ENCODE measurements at regions not wholly inside any gene's neighbourhood (a gene's known extent, or its start where the extent isn't known, plus 50 kb on each side); places are given as distances from the start of the nearest gene placed in this dataset.

- H3K4me1 ChIP-seq (ENCODE audit: insufficient read depth, low read length, severe bottlenecking) = no peaks in the 10 kb centered on the region
- H3K4me2 ChIP-seq (ENCODE audit: low read length) = no peak overlapping the region
- H3K9me2 ChIP-seq (ENCODE audit: low read depth, low read length) = no peaks in the 10 kb centered on the region
- no peaks in the 10 kb centered on the region for H3K9me3 ChIP-seq (ENCODE audit: low read length)
- no peak for TF ChIP-seq EZH2 (IDR thresholded peaks at IDR 0.05; ENCODE audit: borderline replicate concordance, low read length)
- no peak for TF ChIP-seq CTCF (IDR thresholded peaks at IDR 0.05; ENCODE audit: low read length)
- H3K9ac ChIP-seq (ENCODE audit: low read length) = no peak overlapping the region
- no peaks in the 10 kb centered on the region for H3K27me3 ChIP-seq (ENCODE audit: insufficient read depth, low read length)
- H3K27ac ChIP-seq (ENCODE audit: low read depth, low read length, poor library complexity, severe bottlenecking) = no peak overlapping the region
- no peaks in the 10 kb centered on the region for H4K20me1 ChIP-seq (ENCODE audit: insufficient read depth, low read length)
- no peaks in the 10 kb centered on the region for H3K36me3 ChIP-seq (ENCODE audit: insufficient read depth, low read length)
- no peak overlapping the region for H3K4me3 ChIP-seq (ENCODE audit: low read depth, low read length, poor library complexity, severe bottlenecking)
- H3F3A ChIP-seq (ENCODE audit: insufficient read depth, low read length) = no peaks in the 10 kb centered on the region
- H2AFZ ChIP-seq (ENCODE audit: low read length) = no peak overlapping the region
- H3K79me2 ChIP-seq (ENCODE audit: insufficient read depth, low read length) = no peaks in the 10 kb centered on the region
Measured at GRCh38 chr1:69413129-69413528, 154.6 kb upstream of the LRRC7 start.

GRCh38 chr1:69414574-69414973, 153.1 kb upstream of the LRRC7 start:
- TF ChIP-seq CTCF (IDR thresholded peaks at IDR 0.05; ENCODE audit: low read length) = no peak
- no peak for TF ChIP-seq EZH2 (IDR thresholded peaks at IDR 0.05; ENCODE audit: borderline replicate concordance, low read length)
- H3K27ac ChIP-seq (ENCODE audit: low read depth, low read length, poor library complexity, severe bottlenecking) = no peak overlapping the region
- no peak overlapping the region for H2AFZ ChIP-seq (ENCODE audit: low read length)
- no peak overlapping the region for H3K4me3 ChIP-seq (ENCODE audit: low read depth, low read length, poor library complexity, severe bottlenecking)
- H3K27me3 ChIP-seq (ENCODE audit: insufficient read depth, low read length) = no peaks in the 10 kb centered on the region
- H4K20me1 ChIP-seq (ENCODE audit: insufficient read depth, low read length) = no peaks in the 10 kb centered on the region
- no peaks in the 10 kb centered on the region for H3F3A ChIP-seq (ENCODE audit: insufficient read depth, low read length)
- H3K9me2 ChIP-seq (ENCODE audit: low read depth, low read length) = no peaks in the 10 kb centered on the region
- no peak overlapping the region for H3K4me2 ChIP-seq (ENCODE audit: low read length)
- H3K9ac ChIP-seq (ENCODE audit: low read length) = no peak overlapping the region
- H3K9me3 ChIP-seq (ENCODE audit: low read length) = no peaks in the 10 kb centered on the region
- no peaks in the 10 kb centered on the region for H3K79me2 ChIP-seq (ENCODE audit: insufficient read depth, low read length)
- H3K4me1 ChIP-seq (ENCODE audit: insufficient read depth, low read length, severe bottlenecking) = no peaks in the 10 kb centered on the region
- no peaks in the 10 kb centered on the region for H3K36me3 ChIP-seq (ENCODE audit: insufficient read depth, low read length)

DNA sequence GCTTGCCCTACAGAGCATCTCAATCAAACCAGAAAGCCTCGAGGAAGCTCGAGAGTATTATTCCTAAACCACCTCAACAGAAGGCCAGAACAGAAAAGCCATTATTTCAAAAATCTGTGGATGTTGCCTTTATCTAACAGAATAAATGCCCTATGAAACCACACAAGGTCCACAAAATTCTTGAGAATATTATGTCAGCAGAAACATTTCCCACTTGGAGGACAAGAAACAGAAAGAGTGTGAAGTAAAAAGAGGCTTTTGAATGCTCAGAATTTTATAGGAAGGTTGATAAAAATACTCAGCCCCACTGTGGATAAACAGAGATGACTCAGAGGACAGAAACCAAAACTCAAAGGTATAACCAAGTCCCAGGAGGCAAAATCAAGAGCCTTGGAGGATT, 146.4 kb upstream of the LRRC7 start:
- no peaks in the 10 kb centered on the region for H3K36me3 ChIP-seq (ENCODE audit: insufficient read depth, low read length)
- no peak overlapping the region for H3K4me3 ChIP-seq (ENCODE audit: low read depth, low read length, poor library complexity, severe bottlenecking)
- no peaks in the 10 kb centered on the region for H3F3A ChIP-seq (ENCODE audit: insufficient read depth, low read length)
- TF ChIP-seq EZH2 (IDR thresholded peaks at IDR 0.05; ENCODE audit: borderline replicate concordance, low read length) (no peak), CTCF (IDR thresholded peaks at IDR 0.05; ENCODE audit: low read length) (no peak)
- no peaks in the 10 kb centered on the region for H4K20me1 ChIP-seq (ENCODE audit: insufficient read depth, low read length)
- no peaks in the 10 kb centered on the region for H3K9me2 ChIP-seq (ENCODE audit: low read depth, low read length)
- H3K27ac ChIP-seq (ENCODE audit: low read depth, low read length, poor library complexity, severe bottlenecking) = no peak overlapping the region
- H3K4me2 ChIP-seq (ENCODE audit: low read length) = no peak overlapping the region
- H3K9ac ChIP-seq (ENCODE audit: low read length) = no peak overlapping the region
- H3K27me3 ChIP-seq (ENCODE audit: insufficient read depth, low read length) = no peaks in the 10 kb centered on the region
- H3K9me3 ChIP-seq (ENCODE audit: low read length) = no peaks in the 10 kb centered on the region
- no peak overlapping the region for H2AFZ ChIP-seq (ENCODE audit: low read length)
- H3K79me2 ChIP-seq (ENCODE audit: insufficient read depth, low read length) = no peaks in the 10 kb centered on the region
- no peaks in the 10 kb centered on the region for H3K4me1 ChIP-seq (ENCODE audit: insufficient read depth, low read length, severe bottlenecking)
